Activated CD4-positive, alpha-beta T cell treated with anti-CD3 and anti-CD28 coated beads, Interleukin-2, Interleukin-4, amounts not matched to agents 100 ng/mL and 50 ng/mL, durations not matched to agents 16 hours and 8 hours (primary cell): ENCODE measurements at regions not wholly inside any gene's neighbourhood (a gene's known extent, or its start where the extent isn't known, plus 50 kb on each side); places are given as distances from the start of the nearest gene placed in this dataset.

Source experiments
- DNase-seq: peaks from one replicate; pipeline ENCODE4 v3.0.0-alpha.2; 2020; ENCODE audit warnings: low spot score

- peak; percentile 2 for DNase-seq
Measured at GRCh38 chr18:72086421-72086820, 457.7 kb downstream of the CBLN2 start.

- DNase-seq, result no peak
Measured at GRCh38 chr18:72075040-72075439, 469.1 kb downstream of the CBLN2 start.

- no peak for DNase-seq
Measured at GRCh38 chr18:72063001-72063400, 481.1 kb downstream of the CBLN2 start.

DNA sequence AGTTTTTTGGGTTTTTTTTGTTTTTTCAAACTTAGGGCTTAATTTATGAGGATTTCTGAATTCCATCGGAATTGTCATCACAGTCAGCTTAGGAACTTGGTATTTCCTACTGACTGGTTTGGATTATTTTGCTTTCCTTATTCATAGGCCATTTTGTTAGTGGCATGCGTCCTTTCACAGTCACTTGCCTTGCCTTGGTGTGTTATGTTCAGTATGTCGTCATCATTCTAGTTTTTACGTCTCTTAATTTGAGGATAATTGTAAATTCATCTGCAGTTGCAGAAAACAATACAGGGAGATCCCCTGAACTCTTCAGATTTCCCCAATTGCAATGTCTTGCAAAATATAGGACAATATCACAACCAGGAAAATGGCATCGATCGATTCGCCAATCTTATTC is 485.3 kb downstream of the CBLN2 start:
- no peak for DNase-seq

- no peak for DNase-seq
Measured at GRCh38 chr18:72056171-72056570, 488.0 kb downstream of the CBLN2 start.

DNA sequence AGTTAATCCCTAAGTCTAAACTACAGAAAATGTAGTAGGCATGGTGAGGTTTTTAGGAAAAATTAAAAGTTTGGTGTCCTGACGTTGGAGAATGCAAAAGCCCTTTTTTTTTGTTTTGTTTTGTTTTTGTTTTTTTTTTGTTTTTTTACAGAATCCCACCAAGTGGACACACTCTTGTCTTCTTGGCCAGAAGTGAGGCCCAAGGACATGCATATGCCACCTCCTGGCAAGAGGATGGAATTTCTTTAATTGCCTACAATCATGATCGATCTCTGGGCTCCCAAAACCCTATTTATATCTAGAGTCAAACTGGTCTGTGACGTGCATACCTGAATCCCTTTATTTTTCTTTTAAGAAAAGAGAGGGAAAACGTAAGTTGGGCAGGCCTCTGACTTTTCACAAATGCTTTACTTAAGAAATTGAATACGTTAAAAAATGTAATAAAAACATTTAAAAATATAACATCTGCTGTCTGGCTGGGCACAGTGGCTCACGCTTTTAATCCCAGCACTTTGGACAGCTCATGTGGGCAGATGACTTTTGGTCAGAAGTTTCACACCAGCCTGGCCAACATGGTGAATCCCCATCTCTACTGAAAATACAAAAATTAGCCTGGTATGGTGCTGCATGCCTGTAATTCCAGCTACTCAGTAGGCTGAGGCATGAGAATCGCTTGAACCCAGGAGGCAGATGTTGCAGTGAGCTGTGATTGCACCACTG is 502.7 kb downstream of the CBLN2 start:
- DNase-seq, result no peak

DNA sequence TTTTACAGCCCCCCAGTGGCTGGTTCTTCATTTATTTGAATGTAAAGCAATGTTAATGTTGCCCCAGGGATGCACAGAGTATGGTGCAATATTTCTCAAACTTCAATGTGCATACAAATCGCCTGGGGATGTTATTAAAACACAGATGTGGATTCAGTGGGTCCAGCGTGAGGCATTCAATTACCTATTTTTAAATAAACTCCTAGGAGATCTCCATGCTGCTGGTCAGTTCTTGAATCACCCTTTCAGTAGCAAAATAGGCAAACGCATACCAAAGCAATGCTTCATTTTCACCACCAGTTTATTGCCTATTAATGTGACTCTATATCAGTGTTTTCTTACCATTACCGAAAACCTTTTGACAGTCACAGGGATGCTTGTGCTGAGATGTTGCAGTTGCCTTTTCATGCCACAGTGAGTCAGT is 530.7 kb downstream of the CBLN2 start:
- DNase-seq, result no peak

- no peak for DNase-seq
Measured at GRCh38 chr18:71998547-71999097, 545.5 kb downstream of the CBLN2 start.

DNA sequence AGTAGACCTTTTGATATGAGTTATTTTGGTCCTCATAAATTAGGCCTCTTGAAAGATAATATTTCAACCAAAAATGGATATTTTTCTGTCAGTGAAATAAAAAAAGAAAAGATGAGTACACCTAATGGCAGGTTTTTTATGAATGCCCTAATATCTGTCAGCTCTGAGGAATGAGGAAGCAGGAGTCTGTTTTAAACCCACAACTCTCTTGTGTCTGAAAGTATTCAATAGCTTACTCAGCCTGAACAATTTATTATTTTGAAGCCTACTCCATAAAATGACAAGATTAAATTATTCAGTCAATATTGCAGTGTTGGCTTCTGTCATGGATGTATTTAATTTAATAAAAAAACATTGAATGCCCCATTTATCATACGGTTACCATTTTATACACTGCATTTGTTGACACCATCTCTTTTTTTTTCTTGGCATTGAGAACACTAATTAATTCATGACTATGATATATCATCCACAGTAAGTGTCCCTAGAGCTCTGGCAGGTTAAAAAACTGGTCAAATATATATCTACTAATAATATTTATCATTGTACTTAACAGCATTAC is 548.2 kb downstream of the CBLN2 start:
- no peak for DNase-seq

DNA sequence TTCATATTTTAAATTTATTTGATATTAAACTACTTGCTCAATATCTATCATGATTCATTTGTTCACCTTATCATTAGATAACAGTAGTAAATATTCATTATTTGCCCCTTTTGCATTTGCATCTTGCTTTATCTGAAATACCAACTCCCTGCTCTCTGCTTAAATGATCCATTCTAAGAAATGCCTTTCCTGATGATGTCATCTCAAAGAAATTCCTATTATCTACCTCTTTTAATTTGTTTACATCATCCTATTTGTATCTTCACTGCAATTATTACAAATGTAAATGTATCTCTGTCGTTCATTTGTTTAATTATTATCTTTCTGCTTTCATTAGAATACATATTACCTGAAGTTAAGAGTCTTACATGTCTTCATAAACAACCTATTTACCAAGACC is 549.9 kb downstream of the CBLN2 start:
- DNase-seq, result no peak

DNA sequence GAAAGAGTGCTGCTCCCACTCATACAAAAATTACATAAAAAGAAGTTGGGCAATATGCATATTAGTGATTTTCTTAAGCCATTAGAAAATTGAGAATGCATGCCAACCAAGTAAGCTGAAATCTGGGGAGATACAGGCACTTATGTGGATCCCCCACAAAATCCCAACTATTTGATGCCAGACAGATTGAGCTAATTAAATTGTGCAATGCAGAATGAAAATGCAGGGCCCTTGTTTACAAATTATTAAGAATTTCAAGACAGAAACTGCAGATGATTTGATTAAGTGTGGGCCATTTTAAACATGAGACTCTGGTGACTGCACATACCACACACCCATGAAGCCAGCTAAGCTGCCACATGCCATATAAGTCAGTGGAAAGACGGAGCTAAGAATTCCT is 554.5 kb downstream of the CBLN2 start:
- DNase-seq, result no peak

- no peak for DNase-seq
Measured at GRCh38 chr18:71986351-71987050, 557.6 kb downstream of the CBLN2 start.

- no peak for DNase-seq
Measured at GRCh38 chr18:71976744-71977143, 567.4 kb downstream of the CBLN2 start.

DNA sequence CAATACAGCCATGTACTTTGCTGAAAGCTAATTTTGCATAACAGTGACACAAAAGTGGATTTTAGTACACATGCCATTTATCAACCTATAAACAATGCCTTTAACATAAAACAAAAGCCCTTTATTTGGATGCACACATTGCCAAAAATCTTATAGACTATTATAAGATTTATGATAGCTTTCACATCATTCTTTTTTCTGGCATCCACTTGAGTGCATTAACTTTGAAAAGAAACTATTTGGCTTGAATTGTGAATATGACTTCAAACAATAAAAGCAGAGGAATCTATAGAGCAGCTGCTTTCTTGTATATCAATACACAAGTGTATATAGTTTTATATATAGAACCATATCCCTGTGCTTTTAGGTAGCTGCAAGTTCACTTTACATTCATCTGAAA is 577.4 kb downstream of the CBLN2 start:
- no peak for DNase-seq

GRCh38 chr18:71958605-71959004 is 585.5 kb downstream of the CBLN2 start:
- DNase-seq, result no peak

GRCh38 chr18:71951001-71951400 is 593.1 kb downstream of the CBLN2 start:
- DNase-seq, result no peak

GRCh38 chr18:71942433-71942832 is 601.7 kb downstream of the CBLN2 start:
- DNase-seq, result no peak

- DNase-seq, result no peak
Measured at GRCh38 chr18:71939483-71939882, 604.7 kb downstream of the CBLN2 start.

- DNase-seq, result no peak
Measured at GRCh38 chr18:71936744-71937143, 607.4 kb downstream of the CBLN2 start.

GRCh38 chr18:71919211-71919610 is 624.9 kb downstream of the CBLN2 start:
- DNase-seq, result no peak

GRCh38 chr18:71913641-71914040 is 630.5 kb downstream of the CBLN2 start:
- DNase-seq, result no peak

- no peak for DNase-seq
Measured at GRCh38 chr18:71902482-71902881, 641.7 kb downstream of the CBLN2 start.
